Mucosa of rectum (tissue), 2 donors: ENCODE measurements at regions not wholly inside any gene's neighbourhood (a gene's known extent, or its start where the extent isn't known, plus 50 kb on each side); places are given as distances from the start of the nearest gene placed in this dataset.

Experiments used
- H3K27ac ChIP-seq, 2 donors: one replicate each; pipeline ENCODE4 v1.7.0; 2013; ENCODE audit warnings: inconsistent platforms in 2 of 2, low read depth in 2 of 2, low read length in 2 of 2
- H3K27me3 ChIP-seq, 2 donors: one replicate each; pipeline ENCODE4 v1.7.0; 2013; ENCODE audit warnings: low read length in 2 of 2; ENCODE audit not compliant: control insufficient read depth in 2 of 2, insufficient read depth in 2 of 2
- H3K36me3 ChIP-seq, 2 donors: one replicate each; pipeline ENCODE4 v1.7.0; 2013; ENCODE audit warnings: low read length in 2 of 2; ENCODE audit not compliant: control insufficient read depth in 2 of 2, insufficient read depth in 2 of 2
- H3K4me1 ChIP-seq, 2 donors: one replicate each; pipeline ENCODE4 v1.7.0; 2013; ENCODE audit warnings: low read length in 2 of 2, mild to moderate bottlenecking in 1 of 2; ENCODE audit not compliant: control insufficient read depth in 2 of 2, insufficient read depth in 2 of 2
- H3K4me3 ChIP-seq, 2 donors: one replicate each; pipeline ENCODE4 v1.7.0; 2013; ENCODE audit warnings: low read length in 2 of 2
- H3K9ac ChIP-seq, 2 donors: one replicate each; pipeline ENCODE4 v1.7.0; 2013; ENCODE audit warnings: low read length in 2 of 2, low read depth in 1 of 2, mild to moderate bottlenecking in 1 of 2
- H3K9me3 ChIP-seq, 2 donors: one replicate each; pipeline ENCODE4 v1.7.0; 2013; ENCODE audit warnings: low read length in 2 of 2; ENCODE audit not compliant: control insufficient read depth in 2 of 2
- donor health status: healthy.
- donor health status: Normal muscosa, but diverticular disease.

DNA sequence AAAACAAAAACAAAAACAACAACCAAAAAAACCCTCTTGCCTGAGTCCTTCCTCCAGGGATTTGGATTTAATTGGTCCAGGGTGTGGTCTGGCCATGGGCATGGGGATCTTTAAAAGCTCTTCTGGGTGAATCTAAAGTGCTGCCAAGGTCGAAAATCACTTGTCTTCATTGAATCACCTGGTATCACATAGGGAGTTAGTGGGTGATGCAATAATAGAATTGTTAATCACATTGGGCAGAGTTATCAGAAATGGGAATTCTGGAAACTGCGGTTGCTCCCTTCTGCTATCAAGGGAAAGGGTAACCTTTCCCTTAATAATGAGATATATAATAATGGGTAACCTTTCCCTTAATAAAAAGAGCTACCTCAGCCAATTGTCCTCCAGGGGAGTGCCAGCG lies 267.9 kb upstream of the KLF3 start:
- Histone ChIP-seq H3K9me3 (peaks cover 0 to 8% of the 10 kb centered on the region in 2 donors), H3K9ac (no peak overlapping the region), H3K27me3 (no peaks in the 10 kb centered on the region), H3K36me3 (no peaks in the 10 kb centered on the region), H3K4me3 (no peak overlapping the region), H3K27ac (no peak overlapping the region), H3K4me1 (no peaks in the 10 kb centered on the region)

GRCh38 chr4:38396845-38397547 lies 267.0 kb upstream of the KLF3 start:
- no peaks in the 10 kb centered on the region for H3K4me1 ChIP-seq
- H3K4me3 ChIP-seq = no peak overlapping the region
- H3K9ac ChIP-seq = no peak overlapping the region
- no peak overlapping the region for H3K27ac ChIP-seq
- peaks cover 0 to 8% of the 10 kb centered on the region in 2 donors for H3K9me3 ChIP-seq
- no peaks in the 10 kb centered on the region for H3K36me3 ChIP-seq
- no peaks in the 10 kb centered on the region for H3K27me3 ChIP-seq

DNA sequence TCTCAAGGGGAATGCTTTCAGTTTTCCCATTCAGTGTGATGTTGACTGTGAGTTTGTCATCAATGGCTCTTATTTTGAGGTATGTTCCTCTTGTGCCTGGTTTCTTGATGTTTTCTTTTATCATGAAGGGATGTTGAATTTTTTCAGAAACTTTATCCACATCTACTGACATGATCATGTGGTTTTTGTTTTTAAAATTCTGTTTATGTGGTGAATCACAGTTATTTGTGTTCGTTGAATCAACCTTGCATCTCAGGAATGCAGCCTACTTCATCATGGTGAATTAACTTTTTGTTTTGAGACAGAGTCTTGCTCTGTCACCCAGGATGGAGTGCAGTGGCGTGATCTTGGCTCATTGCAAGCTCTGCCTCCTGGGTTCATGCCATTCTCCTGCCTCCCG lies 263.1 kb upstream of the KLF3 start:
- Histone ChIP-seq H3K4me3 (no peak overlapping the region), H3K36me3 (no peaks in the 10 kb centered on the region), H3K9ac (no peak overlapping the region), H3K27ac (no peak overlapping the region), H3K9me3 (no peaks in the 10 kb centered on the region), H3K27me3 (no peaks in the 10 kb centered on the region), H3K4me1 (no peaks in the 10 kb centered on the region)

DNA sequence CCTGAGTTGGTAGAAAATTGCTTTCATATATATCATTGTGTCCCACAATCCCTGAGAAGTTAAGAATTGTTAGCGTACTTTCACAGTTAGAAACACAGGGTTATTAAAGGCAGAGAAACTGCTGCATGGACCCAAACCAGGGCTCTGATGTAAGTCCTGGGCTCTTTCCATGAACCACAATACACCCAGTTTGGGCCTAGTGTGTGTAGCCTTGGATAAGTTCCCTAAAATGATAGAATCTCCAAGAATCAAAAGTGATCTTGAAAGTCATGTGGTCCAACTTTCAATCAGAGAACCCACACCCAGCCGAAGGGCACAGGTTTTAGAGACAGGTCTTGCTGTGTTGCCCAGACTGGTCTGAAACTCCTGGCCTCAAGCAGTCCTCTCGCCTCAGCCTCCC lies 257.8 kb upstream of the KLF3 start:
- Histone ChIP-seq H3K9ac (no peak overlapping the region), H3K36me3 (no peaks in the 10 kb centered on the region), H3K27ac (no peak overlapping the region), H3K4me3 (no peak overlapping the region), H3K27me3 (no peaks in the 10 kb centered on the region), H3K9me3 (no peaks in the 10 kb centered on the region), H3K4me1 (no peaks in the 10 kb centered on the region)

DNA sequence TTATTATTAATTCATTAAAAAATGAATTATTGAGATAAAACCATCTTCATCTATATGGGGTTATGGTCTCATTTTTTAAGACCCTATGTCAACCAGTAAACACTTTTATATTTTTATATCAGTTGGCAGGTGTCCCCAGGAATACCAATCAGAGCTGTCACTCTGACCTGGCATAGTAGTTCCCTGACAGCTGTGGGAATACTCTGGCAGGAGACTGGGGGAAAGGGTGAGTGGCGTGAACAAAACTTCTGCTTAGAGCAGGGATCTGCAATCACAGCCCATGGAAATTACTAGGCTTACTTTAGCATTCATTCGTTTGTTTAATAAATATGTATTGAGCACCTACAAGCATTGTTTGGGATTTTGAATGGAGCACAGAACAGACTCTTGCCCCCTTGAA lies 254.1 kb upstream of the KLF3 start:
- peaks cover 13 to 22% of the 10 kb centered on the region in 2 donors for H3K4me1 ChIP-seq
- no peaks in the 10 kb centered on the region for H3K9me3 ChIP-seq
- no peak overlapping the region for H3K27ac ChIP-seq
- no peak overlapping the region for H3K4me3 ChIP-seq
- no peaks in the 10 kb centered on the region for H3K27me3 ChIP-seq
- no peak overlapping the region for H3K9ac ChIP-seq
- no peaks in the 10 kb centered on the region for H3K36me3 ChIP-seq

DNA sequence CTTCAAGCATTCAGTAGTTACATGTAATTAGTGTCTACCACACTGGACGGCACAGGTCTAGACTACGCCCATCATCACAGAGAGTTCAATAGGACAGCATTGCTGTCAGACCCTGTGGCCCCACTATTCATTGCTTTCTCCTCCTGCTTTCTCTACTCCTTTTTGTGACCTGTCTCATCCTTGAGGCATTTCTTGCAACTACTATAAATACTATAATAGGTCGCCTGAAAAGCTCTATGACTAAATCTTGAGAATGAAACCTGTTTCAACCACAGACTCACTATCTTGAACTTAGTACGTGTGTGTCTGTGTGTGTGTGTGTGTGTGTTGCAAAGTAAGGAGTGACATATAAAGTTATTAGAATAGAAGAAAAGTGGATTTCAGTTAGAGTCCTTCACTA lies 252.9 kb upstream of the KLF3 start:
- Histone ChIP-seq H3K36me3 (no peaks in the 10 kb centered on the region), H3K9me3 (no peaks in the 10 kb centered on the region), H3K4me1 (peaks cover 13 to 22% of the 10 kb centered on the region in 2 donors)

DNA sequence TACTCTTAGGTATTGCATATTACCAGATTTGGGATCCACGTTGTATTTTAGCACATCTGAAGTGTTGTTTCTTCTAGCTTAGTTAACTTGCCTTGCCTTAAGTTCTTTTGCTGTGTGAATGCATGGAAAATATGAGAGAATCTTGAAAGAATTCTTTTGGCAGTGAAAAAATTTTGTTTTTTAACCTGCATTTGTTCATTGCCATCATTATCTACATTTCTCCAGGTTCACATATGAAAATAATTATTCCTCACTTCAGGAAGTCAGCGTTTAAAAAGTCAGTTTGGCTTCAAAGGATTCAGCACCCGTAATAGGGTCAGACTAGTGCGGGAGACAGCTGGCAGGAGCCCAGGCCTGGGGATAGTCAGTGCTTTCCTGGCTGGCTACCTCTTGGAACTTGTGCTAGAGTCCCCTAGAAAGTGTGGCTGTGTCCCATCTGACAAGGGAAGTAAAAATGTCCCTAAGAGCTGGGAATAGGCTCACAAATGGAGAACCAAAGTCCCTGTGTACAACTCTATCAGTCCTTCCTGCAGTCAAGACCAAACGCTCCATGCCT lies 251.9 kb upstream of the KLF3 start:
- Histone ChIP-seq H3K9ac (no peak overlapping the region), H3K9me3 (no peaks in the 10 kb centered on the region), H3K27ac (no peak overlapping the region), H3K4me1 (peaks cover 13 to 22% of the 10 kb centered on the region in 2 donors), H3K36me3 (no peaks in the 10 kb centered on the region), H3K4me3 (no peak overlapping the region), H3K27me3 (no peaks in the 10 kb centered on the region)

More for the DNA sequence above, 252.9 kb upstream of the KLF3 start:
- no peak overlapping the region for H3K9ac ChIP-seq
- H3K27ac ChIP-seq = no peak overlapping the region
- H3K4me3 ChIP-seq = no peak overlapping the region
- H3K27me3 ChIP-seq = no peaks in the 10 kb centered on the region

GRCh38 chr4:38413524-38414341 lies 250.3 kb upstream of the KLF3 start:
- Histone ChIP-seq H3K4me1 (peaks cover 13 to 22% of the 10 kb centered on the region in 2 donors), H3K27me3 (no peaks in the 10 kb centered on the region), H3K9me3 (no peaks in the 10 kb centered on the region), H3K27ac (peak overlapping the region; percentile 66 to 73), H3K36me3 (no peaks in the 10 kb centered on the region), H3K9ac (no peak overlapping the region), H3K4me3 (peak overlapping the region; percentile 34 to 37)

- Histone ChIP-seq H3K9me3 (no peaks in the 10 kb centered on the region), H3K4me1 (peaks cover 13 to 22% of the 10 kb centered on the region in 2 donors), H3K27ac (peak overlapping the region; percentile 63 to 73), H3K36me3 (no peaks in the 10 kb centered on the region), H3K27me3 (no peaks in the 10 kb centered on the region), H3K9ac (no peak overlapping the region), H3K4me3 (peak overlapping the region; percentile 34 to 37)
Measured at GRCh38 chr4:38414410-38414809, 249.6 kb upstream of the KLF3 start.

DNA sequence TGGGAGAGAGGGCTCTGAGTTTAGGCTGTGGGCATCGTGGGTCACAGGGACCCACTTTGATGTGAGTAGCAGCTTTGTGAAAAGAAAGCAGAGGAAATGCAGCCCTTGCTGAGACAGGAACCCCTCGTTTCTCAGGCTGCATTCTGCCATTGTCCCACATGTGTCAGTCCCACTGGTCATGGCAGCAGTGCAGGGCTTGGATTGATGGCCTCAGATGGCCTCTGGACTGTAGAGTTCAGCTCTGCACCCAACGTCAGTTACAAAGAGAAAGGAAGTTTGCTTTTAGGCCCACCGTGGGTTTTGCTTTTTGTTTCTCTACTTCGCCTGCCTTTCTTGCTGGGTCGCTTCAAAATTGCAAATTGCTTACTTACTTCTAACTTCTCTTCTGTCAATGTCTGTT lies 248.3 kb upstream of the KLF3 start:
- Histone ChIP-seq H3K4me1 (peaks cover 13 to 22% of the 10 kb centered on the region in 2 donors), H3K27me3 (no peaks in the 10 kb centered on the region), H3K9me3 (no peaks in the 10 kb centered on the region), H3K9ac (no peak overlapping the region), H3K36me3 (no peaks in the 10 kb centered on the region), H3K4me3 (no peak overlapping the region), H3K27ac (no peak overlapping the region)
